ENCODE measurements at regions not wholly inside any gene's neighbourhood (a gene's known extent, or its start where the extent isn't known, plus 50 kb on each side); places are given as distances from the start of the nearest gene placed in this dataset.

- Histone ChIP-seq H3K27ac (ENCODE audit: low read length) (no peak overlapping the region), H3K27me3 (ENCODE audit: control insufficient read depth, insufficient read depth, low read length) (no peaks in the 10 kb centered on the region; the same call in 1 of the 2 replicates), H3K4me3 (ENCODE audit: low read depth in 2 of 2, low read length in 2 of 2) (no peak overlapping the region), H3K9me3 (ENCODE audit: control insufficient read depth, insufficient read depth, low read depth, low read length) (no peaks in the 10 kb centered on the region), H3K36me3 (ENCODE audit: control insufficient read depth, insufficient read depth, low read length) (no peaks in the 10 kb centered on the region), H3K4me1 (ENCODE audit: control insufficient read depth, insufficient read depth, low read length) (no peaks in the 10 kb centered on the region)
- in situ Hi-C loops (cut with HindIII; ENCODE audit: low pct_unique_long_range_greater_than_20kb, low sequenced_read_pairs) = no loop called here
- DNase-seq (ENCODE audit: low read depth, low spot score) = no peak
- TF ChIP-seq SIN3A (IDR thresholded peaks at IDR 0.05; ENCODE audit: borderline replicate concordance, insufficient read depth, low read depth, low read length) (no peak), TCF7L2 (IDR thresholded peaks at IDR 0.05; ENCODE audit: low read depth, low read length) (no peak), POLR2AphosphoS5 (IDR thresholded peaks at IDR 0.05; ENCODE audit: low read depth, low read length) (no peak)
- ATAC-seq = no peak
- ChIA-PET CTCF (no interaction called here), POLR2A (no interaction called here)
- intact Hi-C loops (cut with micrococcal nuclease; ENCODE audit: unreplicated experiment) = no loop called here
- BruUV-seq (replicated peaks) = no TSS peak
Observed at GRCh38 chr12:4118601-4119156, 154.9 kb upstream of the CCND2 start.

- TF ChIP-seq TCF7L2 (IDR thresholded peaks at IDR 0.05; ENCODE audit: low read depth, low read length) (no peak), SIN3A (IDR thresholded peaks at IDR 0.05; ENCODE audit: borderline replicate concordance, insufficient read depth, low read depth, low read length) (no peak), POLR2AphosphoS5 (IDR thresholded peaks at IDR 0.05; ENCODE audit: low read depth, low read length) (no peak), REST (IDR thresholded peaks at IDR 0.05; ENCODE audit: insufficient read depth in 1 of 2, low read depth in 2 of 2, low read length in 1 of 2) (no peak), CTCF (IDR thresholded peaks at IDR 0.05) (no peak)
- DNase-seq (ENCODE audit: low read depth, low spot score) (no peak), ATAC-seq (no peak)
- intact Hi-C loops (cut with micrococcal nuclease; ENCODE audit: unreplicated experiment) = no loop called here
- in situ Hi-C loops (cut with HindIII; ENCODE audit: low pct_unique_long_range_greater_than_20kb, low sequenced_read_pairs) = no loop called here
- Histone ChIP-seq H3K4me1 (ENCODE audit: control insufficient read depth, insufficient read depth, low read length) (no peaks in the 10 kb centered on the region), H3K27ac (ENCODE audit: low read length) (no peak overlapping the region), H3K36me3 (ENCODE audit: control insufficient read depth, insufficient read depth, low read length) (no peaks in the 10 kb centered on the region), H3K9me3 (ENCODE audit: control insufficient read depth, insufficient read depth, low read depth, low read length) (no peaks in the 10 kb centered on the region), H3K27me3 (ENCODE audit: control insufficient read depth, insufficient read depth, low read length) (no peaks in the 10 kb centered on the region; the same call in 1 of the 2 replicates), H3K4me3 (ENCODE audit: low read depth in 2 of 2, low read length in 2 of 2) (no peak overlapping the region)
- CTCF ChIA-PET = no interaction called here
- no TSS peak for BruUV-seq (replicated peaks)
- POLR2A ChIA-PET = no interaction called here
Observed at GRCh38 chr12:4118017-4118510, 155.5 kb upstream of the CCND2 start.

GRCh38 chr12:4117386-4118016 is 156.1 kb upstream of the CCND2 start:
- POLR2A ChIA-PET = no interaction called here
- Histone ChIP-seq H3K27ac (ENCODE audit: low read length) (no peak overlapping the region), H3K9me3 (ENCODE audit: control insufficient read depth, insufficient read depth, low read depth, low read length) (no peaks in the 10 kb centered on the region), H3K4me1 (ENCODE audit: control insufficient read depth, insufficient read depth, low read length) (no peaks in the 10 kb centered on the region), H3K36me3 (ENCODE audit: control insufficient read depth, insufficient read depth, low read length) (no peaks in the 10 kb centered on the region), H3K27me3 (ENCODE audit: control insufficient read depth, insufficient read depth, low read length) (no peaks in the 10 kb centered on the region; the same call in 1 of the 2 replicates), H3K4me3 (ENCODE audit: low read depth in 2 of 2, low read length in 2 of 2) (no peak overlapping the region)
- ATAC-seq (no peak), DNase-seq (ENCODE audit: low read depth, low spot score) (no peak)
- TF ChIP-seq TCF7L2 (IDR thresholded peaks at IDR 0.05; ENCODE audit: low read depth, low read length) = no peak
- TF ChIP-seq CTCF (IDR thresholded peaks at IDR 0.05) = no peak
- TF ChIP-seq SIN3A (IDR thresholded peaks at IDR 0.05; ENCODE audit: borderline replicate concordance, insufficient read depth, low read depth, low read length) = no peak
- no peak for TF ChIP-seq POLR2AphosphoS5 (IDR thresholded peaks at IDR 0.05; ENCODE audit: low read depth, low read length)
- TF ChIP-seq REST (IDR thresholded peaks at IDR 0.05; ENCODE audit: insufficient read depth in 1 of 2, low read depth in 2 of 2, low read length in 1 of 2) = no peak
- CTCF ChIA-PET = no interaction called here
- in situ Hi-C loops (cut with HindIII; ENCODE audit: low pct_unique_long_range_greater_than_20kb, low sequenced_read_pairs) = no loop called here
- no TSS peak for BruUV-seq (replicated peaks)
- intact Hi-C loops (cut with micrococcal nuclease; ENCODE audit: unreplicated experiment) = no loop called here
